ENCODE measurements at regions not wholly inside any gene's neighbourhood (a gene's known extent, or its start where the extent isn't known, plus 50 kb on each side); places are given as distances from the start of the nearest gene placed in this dataset.

DNA sequence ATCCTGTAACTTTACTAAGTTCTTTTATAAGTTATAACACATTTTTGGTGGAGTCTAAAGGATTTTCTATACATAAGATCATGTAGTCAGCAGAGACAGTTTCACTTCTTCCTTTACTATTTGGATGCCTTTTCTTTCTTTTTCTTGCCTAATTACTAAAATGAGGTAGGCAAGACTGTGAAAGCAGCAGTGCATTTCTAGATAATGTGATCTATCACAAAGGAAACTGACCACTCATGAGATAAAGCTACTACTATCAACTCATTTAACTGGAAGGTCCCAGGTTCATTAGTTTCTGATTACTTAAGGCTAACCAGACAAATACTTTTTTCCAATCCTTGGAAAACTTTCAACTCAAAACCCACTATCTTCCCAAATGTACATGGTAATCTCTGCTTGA lies 196.2 kb upstream of the E2F8 start:
- TF ChIP-seq, protein P1, sequence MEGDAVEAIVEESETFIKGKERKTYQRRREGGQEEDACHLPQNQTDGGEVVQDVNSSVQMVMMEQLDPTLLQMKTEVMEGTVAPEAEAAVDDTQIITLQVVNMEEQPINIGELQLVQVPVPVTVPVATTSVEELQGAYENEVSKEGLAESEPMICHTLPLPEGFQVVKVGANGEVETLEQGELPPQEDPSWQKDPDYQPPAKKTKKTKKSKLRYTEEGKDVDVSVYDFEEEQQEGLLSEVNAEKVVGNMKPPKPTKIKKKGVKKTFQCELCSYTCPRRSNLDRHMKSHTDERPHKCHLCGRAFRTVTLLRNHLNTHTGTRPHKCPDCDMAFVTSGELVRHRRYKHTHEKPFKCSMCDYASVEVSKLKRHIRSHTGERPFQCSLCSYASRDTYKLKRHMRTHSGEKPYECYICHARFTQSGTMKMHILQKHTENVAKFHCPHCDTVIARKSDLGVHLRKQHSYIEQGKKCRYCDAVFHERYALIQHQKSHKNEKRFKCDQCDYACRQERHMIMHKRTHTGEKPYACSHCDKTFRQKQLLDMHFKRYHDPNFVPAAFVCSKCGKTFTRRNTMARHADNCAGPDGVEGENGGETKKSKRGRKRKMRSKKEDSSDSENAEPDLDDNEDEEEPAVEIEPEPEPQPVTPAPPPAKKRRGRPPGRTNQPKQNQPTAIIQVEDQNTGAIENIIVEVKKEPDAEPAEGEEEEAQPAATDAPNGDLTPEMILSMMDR (conservative IDR thresholded peaks at IDR 0.05), result no peak
- TF ChIP-seq ZFX (IDR thresholded peaks at IDR 0.05), result no peak

Data from C4-2B (cell line).